Ishikawa (cell line): ENCODE measurements at regions not wholly inside any gene's neighbourhood (a gene's known extent, or its start where the extent isn't known, plus 50 kb on each side); places are given as distances from the start of the nearest gene placed in this dataset.

Experiments used
- CEBPB ChIP-seq: IDR thresholded peaks from 2 replicates; pipeline ENCODE4 v1.6.1; 2012
- EP300 ChIP-seq: IDR thresholded peaks from 2 replicates; pipeline ENCODE4 v1.6.1; 2012; ENCODE audit warnings: borderline replicate concordance
- FOXM1 ChIP-seq: IDR thresholded peaks from 2 replicates; pipeline ENCODE4 v1.6.1; 2012; ENCODE audit warnings: low read depth, borderline replicate concordance
- NFIC ChIP-seq: IDR thresholded peaks from 2 replicates; pipeline ENCODE4 v1.6.1; 2012
- RAD21 ChIP-seq: IDR thresholded peaks from 2 replicates; pipeline ENCODE4 v1.6.1; 2012; ENCODE audit warnings: low read depth
- TAF1 ChIP-seq: IDR thresholded peaks from 2 replicates; pipeline ENCODE4 v1.6.1; 2012; ENCODE audit warnings: low read depth, mild to moderate bottlenecking
- TEAD4 ChIP-seq: IDR thresholded peaks from 2 replicates; pipeline ENCODE4 v1.6.1; 2012
- YY1 ChIP-seq: IDR thresholded peaks from 2 replicates; pipeline ENCODE4 v1.6.1; 2012; ENCODE audit warnings: low read depth
- TF ChIP-seq, protein P1 (sequence below): IDR thresholded peaks from 2 replicates; pipeline ENCODE4 v1.6.1; 2012
- TF ChIP-seq, protein P2 (sequence below): IDR thresholded peaks from 2 replicates; pipeline ENCODE4 v1.6.1; 2012; ENCODE audit warnings: low read depth, mild to moderate bottlenecking

DNA sequence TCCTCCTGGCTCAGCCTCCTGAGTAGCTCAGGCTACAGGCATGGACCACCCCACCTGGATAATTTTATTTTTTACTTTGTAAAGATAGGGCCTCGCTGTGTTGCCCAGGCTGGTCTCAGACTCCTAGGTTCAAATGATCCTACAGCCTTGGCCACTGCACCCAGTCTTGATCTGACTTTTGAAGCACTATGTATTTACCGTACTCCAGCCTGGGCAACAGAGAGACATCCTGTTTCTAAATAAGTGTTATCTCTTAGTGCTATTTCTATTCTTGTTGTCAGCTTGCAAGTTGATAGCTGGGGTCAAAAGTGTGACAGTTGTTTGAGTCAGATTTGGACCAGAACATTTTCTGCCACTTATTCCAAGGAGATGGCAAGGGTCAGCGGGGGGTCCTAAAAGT is 486.4 kb downstream of the NPIPA7 start:
- TF ChIP-seq, protein P1, sequence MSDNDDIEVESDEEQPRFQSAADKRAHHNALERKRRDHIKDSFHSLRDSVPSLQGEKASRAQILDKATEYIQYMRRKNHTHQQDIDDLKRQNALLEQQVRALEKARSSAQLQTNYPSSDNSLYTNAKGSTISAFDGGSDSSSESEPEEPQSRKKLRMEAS = no peak
- TF ChIP-seq EP300 = no peak
- TF ChIP-seq FOXM1 = no peak
- no peak for TF ChIP-seq TEAD4
- TF ChIP-seq, protein P2, sequence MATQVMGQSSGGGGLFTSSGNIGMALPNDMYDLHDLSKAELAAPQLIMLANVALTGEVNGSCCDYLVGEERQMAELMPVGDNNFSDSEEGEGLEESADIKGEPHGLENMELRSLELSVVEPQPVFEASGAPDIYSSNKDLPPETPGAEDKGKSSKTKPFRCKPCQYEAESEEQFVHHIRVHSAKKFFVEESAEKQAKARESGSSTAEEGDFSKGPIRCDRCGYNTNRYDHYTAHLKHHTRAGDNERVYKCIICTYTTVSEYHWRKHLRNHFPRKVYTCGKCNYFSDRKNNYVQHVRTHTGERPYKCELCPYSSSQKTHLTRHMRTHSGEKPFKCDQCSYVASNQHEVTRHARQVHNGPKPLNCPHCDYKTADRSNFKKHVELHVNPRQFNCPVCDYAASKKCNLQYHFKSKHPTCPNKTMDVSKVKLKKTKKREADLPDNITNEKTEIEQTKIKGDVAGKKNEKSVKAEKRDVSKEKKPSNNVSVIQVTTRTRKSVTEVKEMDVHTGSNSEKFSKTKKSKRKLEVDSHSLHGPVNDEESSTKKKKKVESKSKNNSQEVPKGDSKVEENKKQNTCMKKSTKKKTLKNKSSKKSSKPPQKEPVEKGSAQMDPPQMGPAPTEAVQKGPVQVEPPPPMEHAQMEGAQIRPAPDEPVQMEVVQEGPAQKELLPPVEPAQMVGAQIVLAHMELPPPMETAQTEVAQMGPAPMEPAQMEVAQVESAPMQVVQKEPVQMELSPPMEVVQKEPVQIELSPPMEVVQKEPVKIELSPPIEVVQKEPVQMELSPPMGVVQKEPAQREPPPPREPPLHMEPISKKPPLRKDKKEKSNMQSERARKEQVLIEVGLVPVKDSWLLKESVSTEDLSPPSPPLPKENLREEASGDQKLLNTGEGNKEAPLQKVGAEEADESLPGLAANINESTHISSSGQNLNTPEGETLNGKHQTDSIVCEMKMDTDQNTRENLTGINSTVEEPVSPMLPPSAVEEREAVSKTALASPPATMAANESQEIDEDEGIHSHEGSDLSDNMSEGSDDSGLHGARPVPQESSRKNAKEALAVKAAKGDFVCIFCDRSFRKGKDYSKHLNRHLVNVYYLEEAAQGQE = no peak
- TF ChIP-seq NFIC = no peak
- TF ChIP-seq YY1 = no peak
- no peak for TF ChIP-seq CEBPB
- TF ChIP-seq RAD21 = no peak
- TF ChIP-seq TAF1 = no peak
